Thyroid gland (tissue), 4 donors: ENCODE measurements at regions not wholly inside any gene's neighbourhood (a gene's known extent, or its start where the extent isn't known, plus 50 kb on each side); places are given as distances from the start of the nearest gene placed in this dataset.
A peak's percentile ranks its signal among the peaks of the same experiment; 100 is the strongest.

ENCODE experiments used
- DNase-seq, 2 donors: peaks; one replicate each; pipeline ENCODE4 v3.0.0-alpha.2; 2019
- H3K27ac ChIP-seq, 3 donors: fragments of 200-600 bp; sonication (generic); 1 replicate in 2 of 3; 2 replicates in 1 of 3; pipeline ENCODE4 v1.5.1; 2016 to 2019; ENCODE audit warnings: mild to moderate bottlenecking in 1 of 3, moderate library complexity in 1 of 3
- H3K27me3 ChIP-seq: fragments of 200-600 bp; sonication (generic); one replicate; pipeline ENCODE4 v1.5.1; 2019
- H3K36me3 ChIP-seq, 2 donors: fragments of 200-600 bp; sonication (generic); one replicate each; pipeline ENCODE4 v1.5.1; 2016 to 2019
- H3K4me1 ChIP-seq, 2 donors: fragments of 200-600 bp; sonication (generic); one replicate each; pipeline ENCODE4 v1.5.1; 2017 to 2019
- H3K4me3 ChIP-seq, 3 donors: fragments of 200-600 bp; sonication (generic); replicated peaks in 1 of 3; 1 replicate in 2 of 3; 2 replicates in 1 of 3; pipeline ENCODE4 v1.5.1; 2016; ENCODE audit warnings: mild to moderate bottlenecking in 1 of 3
- H3K9me3 ChIP-seq: fragments of 200-600 bp; sonication (generic); one replicate; pipeline ENCODE4 v1.5.1; 2017
- CTCF ChIP-seq, 6 experiments: fragments of 200-600 bp in 3 of 6; fragments of 450-650 bp in 3 of 6; sonication (generic) in 3 of 6; IDR thresholded peaks; one replicate each; pipeline ENCODE4 v1.5.1; 2016 to 2019; ENCODE audit warnings: antibody characterized with exemption in 6 of 6, mild to moderate bottlenecking in 2 of 6, inconsistent platforms in 1 of 6, moderate library complexity in 1 of 6
- POLR2A ChIP-seq, 2 donors: fragments of 450-650 bp; IDR thresholded peaks; one replicate each; pipeline ENCODE4 v1.6.1; 2017; ENCODE audit warnings: antibody characterized with exemption in 2 of 2, mild to moderate bottlenecking in 2 of 2, moderate library complexity in 1 of 2
- WGBS, 2 donors: methylation state at CpG; one replicate each; pipeline ENCODE4 v1.1.5; 2017; 5-methylcytosine and 5-hydroxymethylcytosine counted together
- intact Hi-C: fragments of 100-400 bp; cut with DNase I; formaldehyde crosslinking; loops from one replicate; pipeline ENCODE4 v1.15.1; 2023

- 55 to 61% methylated on average over 3 to 4 of the region's 4 CpGs for WGBS, 2 donors
- peaks cover 0 to 3% of the 10 kb centered on the region in 2 donors for H3K4me1 ChIP-seq
- peak; percentile 41 to 45 for DNase-seq
- no peaks in the 10 kb centered on the region for H3K27me3 ChIP-seq
- no peak overlapping the region for H3K4me3 ChIP-seq
- no peaks in the 10 kb centered on the region for H3K36me3 ChIP-seq
- H3K9me3 ChIP-seq: no peaks in the 10 kb centered on the region
- TF ChIP-seq POLR2A (IDR thresholded peaks at IDR 0.05) (no peak), CTCF (IDR thresholded peaks at IDR 0.05) (no peak)
- H3K27ac ChIP-seq: no peak overlapping the region
- intact Hi-C loops: no loop called here
Observed at GRCh38 chrX:69073241-69073640, 92.0 kb downstream of the PJA1 start.

- H3K27me3 ChIP-seq: no peaks in the 10 kb centered on the region
- no peak for DNase-seq
- TF ChIP-seq CTCF (IDR thresholded peaks at IDR 0.05) (no peak), POLR2A (IDR thresholded peaks at IDR 0.05) (no peak)
- H3K27ac ChIP-seq: no peak overlapping the region
- intact Hi-C loops: no loop called here
- peaks cover 0 to 3% of the 10 kb centered on the region in 2 donors for H3K4me1 ChIP-seq
- WGBS, 2 donors: 74 to 82% methylated on average over 4 to 6 of the region's 6 CpGs
- H3K36me3 ChIP-seq: no peaks in the 10 kb centered on the region
- no peaks in the 10 kb centered on the region for H3K9me3 ChIP-seq
- no peak overlapping the region for H3K4me3 ChIP-seq
Observed at GRCh38 chrX:69072486-69073006, 92.7 kb downstream of the PJA1 start.

GRCh38 chrX:69070949-69071650 is 94.2 kb downstream of the PJA1 start:
- H3K36me3 ChIP-seq: no peaks in the 10 kb centered on the region
- H3K27ac ChIP-seq: peak overlapping the region in 2 of 3 donors; percentile 7 to 30
- intact Hi-C loops: no loop called here
- peak; percentile 80 to 81 for DNase-seq
- TF ChIP-seq POLR2A (IDR thresholded peaks at IDR 0.05) (no peak), CTCF (IDR thresholded peaks at IDR 0.05) (no peak)
- no peak overlapping the region for H3K4me3 ChIP-seq
- no peaks in the 10 kb centered on the region for H3K9me3 ChIP-seq
- H3K4me1 ChIP-seq: peaks cover 0 to 3% of the 10 kb centered on the region in 2 donors
- WGBS, 2 donors: 54 to 57% methylated on average over 3 to 4 of the region's 12 CpGs
- no peaks in the 10 kb centered on the region for H3K27me3 ChIP-seq

DNA sequence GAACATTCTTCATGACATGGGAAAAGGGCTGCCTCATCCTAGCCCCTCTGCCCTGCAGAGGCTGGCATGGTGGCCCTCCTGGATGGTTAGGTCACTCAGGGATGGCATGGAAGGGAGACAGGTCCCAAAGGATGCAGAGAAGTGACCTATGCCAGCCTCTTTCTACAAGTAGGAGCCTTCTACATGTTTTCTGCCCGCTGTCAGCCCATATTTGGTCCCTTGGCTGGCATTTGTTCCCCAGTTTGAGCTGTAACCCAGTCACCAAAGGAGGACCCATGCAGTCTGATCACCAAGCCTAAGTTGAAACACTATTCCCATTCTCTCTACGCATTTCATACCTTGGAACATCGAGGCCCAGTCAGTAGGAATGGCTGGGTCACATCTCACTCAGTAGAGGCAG is 95.4 kb downstream of the PJA1 start:
- DNase-seq: no peak
- intact Hi-C loops: no loop called here

More for the DNA sequence above, 95.4 kb downstream of the PJA1 start:
- no peak for TF ChIP-seq CTCF (IDR thresholded peaks at IDR 0.05)
- no peaks in the 10 kb centered on the region for H3K36me3 ChIP-seq
- no peaks in the 10 kb centered on the region for H3K27me3 ChIP-seq
- H3K4me3 ChIP-seq: no peak overlapping the region
- peaks cover 0 to 3% of the 10 kb centered on the region in 2 donors for H3K4me1 ChIP-seq
- 96 to 100% methylated on average over 2 to 3 of the region's 3 CpGs for WGBS, 2 donors
- H3K27ac ChIP-seq: no peak overlapping the region
- H3K9me3 ChIP-seq: no peaks in the 10 kb centered on the region
